Mesenchymal stem cell (in vitro differentiated cells and primary cell): ENCODE measurements at regions not wholly inside any gene's neighbourhood (a gene's known extent, or its start where the extent isn't known, plus 50 kb on each side); places are given as distances from the start of the nearest gene placed in this dataset.
"Not testable (repeated sequence)": the region's sequence is repeated elsewhere in the genome, so short reads cannot be mapped to it uniquely, and the experiment has no call there.

Experiments used
- DNase-seq: peaks from one replicate; pipeline ENCODE4 v3.0.0-alpha.2; 2013
- H2AFZ ChIP-seq: one replicate; pipeline ENCODE4 v1.6.1; 2013; ENCODE audit warnings: low read depth, mild to moderate bottlenecking, control low read depth, inconsistent platforms, low read length, moderate library complexity
- H2AK5ac ChIP-seq: 2 replicates; pipeline ENCODE4 v1.6.1; 2013; ENCODE audit warnings: low read length, moderate library complexity, mild to moderate bottlenecking, inconsistent platforms; ENCODE audit not compliant: severe bottlenecking
- H2BK120ac ChIP-seq: one replicate; pipeline ENCODE4 v1.6.1; 2013; ENCODE audit warnings: low read depth, mild to moderate bottlenecking, inconsistent platforms, low read length, moderate library complexity
- H2BK12ac ChIP-seq, 2 experiments: one replicate each; pipeline ENCODE4 v1.6.1; 2013; ENCODE audit warnings: inconsistent platforms in 2 of 2, low read length in 2 of 2, mild to moderate bottlenecking in 2 of 2, moderate library complexity in 2 of 2, control low read depth in 1 of 2
- H2BK15ac ChIP-seq: one replicate; pipeline ENCODE4 v1.6.1; 2013; ENCODE audit warnings: mild to moderate bottlenecking, low read depth, inconsistent platforms; ENCODE audit not compliant: poor library complexity, severe bottlenecking
- H2BK5ac ChIP-seq: 2 replicates; pipeline ENCODE4 v1.6.1; 2013; ENCODE audit warnings: low read depth, mild to moderate bottlenecking, low read length, control low read depth, inconsistent platforms; ENCODE audit not compliant: poor library complexity, severe bottlenecking
- H3K14ac ChIP-seq, 2 experiments: one replicate each; pipeline ENCODE4 v1.6.1; 2013; ENCODE audit warnings: inconsistent platforms in 2 of 2, low read length in 2 of 2, control low read depth in 1 of 2, mild to moderate bottlenecking in 1 of 2, moderate library complexity in 1 of 2
- H3K18ac ChIP-seq, 2 experiments: one replicate each; pipeline ENCODE4 v1.6.1; 2013; ENCODE audit warnings: inconsistent platforms in 2 of 2, low read length in 2 of 2, control low read depth in 1 of 2, low read depth in 1 of 2, mild to moderate bottlenecking in 1 of 2
- H3K23ac ChIP-seq, 2 experiments: one replicate each; pipeline ENCODE4 v1.6.1; 2013; ENCODE audit warnings: inconsistent platforms in 2 of 2, low read length in 2 of 2, mild to moderate bottlenecking in 2 of 2, moderate library complexity in 2 of 2, control low read depth in 1 of 2
- H3K27ac ChIP-seq: 2 replicates; pipeline ENCODE4 v1.5.1; 2013; ENCODE audit warnings: mild to moderate bottlenecking, moderate library complexity, low read length, control low read depth, inconsistent platforms; ENCODE audit not compliant: poor library complexity, severe bottlenecking
- H3K27me3 ChIP-seq, 2 experiments: 2 replicates each; pipeline versions ENCODE4 v1.6.1 to v1.7.0; 2013; ENCODE audit warnings: low read length in 2 of 2, mild to moderate bottlenecking in 2 of 2, moderate library complexity in 2 of 2, control low read depth in 1 of 2, inconsistent platforms in 1 of 2; ENCODE audit not compliant: control insufficient read depth in 1 of 2, insufficient read depth in 1 of 2
- H3K36me3 ChIP-seq, 2 experiments: 2 replicates each; pipeline versions ENCODE4 v1.6.1 to v1.7.0; 2013; ENCODE audit warnings: low read length in 2 of 2, control low read depth in 1 of 2, inconsistent platforms in 1 of 2, low read depth in 1 of 2, mild to moderate bottlenecking in 1 of 2; ENCODE audit not compliant: insufficient read depth in 2 of 2, control insufficient read depth in 1 of 2
- H3K4ac ChIP-seq, 2 experiments: one replicate each; pipeline ENCODE4 v1.6.1; 2013; ENCODE audit warnings: inconsistent platforms in 2 of 2, low read length in 2 of 2, mild to moderate bottlenecking in 2 of 2, moderate library complexity in 2 of 2, control low read depth in 1 of 2, low read depth in 1 of 2
- H3K4me1 ChIP-seq: 2 replicates; pipeline ENCODE4 v1.6.1; 2013; ENCODE audit warnings: low read depth, low read length, control low read depth; ENCODE audit not compliant: control insufficient read depth, insufficient read depth
- H3K4me2 ChIP-seq: 2 replicates; pipeline ENCODE4 v1.6.1; 2013; ENCODE audit warnings: low read length, mild to moderate bottlenecking, inconsistent platforms; ENCODE audit not compliant: poor library complexity, severe bottlenecking
- H3K4me3 ChIP-seq, 2 experiments: 2 replicates each; pipeline versions ENCODE4 v1.5.1 to v1.7.0; 2013; ENCODE audit warnings: low read length in 2 of 2, mild to moderate bottlenecking in 2 of 2, control low read depth in 1 of 2, low read depth in 1 of 2; ENCODE audit not compliant: insufficient read depth in 1 of 2
- H3K79me1 ChIP-seq: replicated peaks from 2 replicates; pipeline ENCODE4 v1.6.1; 2013; ENCODE audit warnings: mild to moderate bottlenecking, control low read depth, low read length, inconsistent platforms; ENCODE audit not compliant: poor library complexity, severe bottlenecking
- H3K9ac ChIP-seq: 2 replicates; pipeline ENCODE4 v1.7.0; 2013; ENCODE audit warnings: mild to moderate bottlenecking, low read length, moderate library complexity
- H3K9me3 ChIP-seq: 2 replicates; pipeline ENCODE4 v1.7.0; 2013; ENCODE audit warnings: mild to moderate bottlenecking, low read length; ENCODE audit not compliant: control insufficient read depth
- H4K8ac ChIP-seq: one replicate; pipeline ENCODE4 v1.6.1; 2013; ENCODE audit warnings: inconsistent platforms, mild to moderate bottlenecking, low read length, moderate library complexity
- H4K91ac ChIP-seq: one replicate; pipeline ENCODE4 v1.6.1; 2013; ENCODE audit warnings: mild to moderate bottlenecking, low read length, inconsistent platforms
- WGBS: methylation state at CpG from one replicate; pipeline ENCODE4 v1.1.7; 2013; ENCODE audit warnings: mixed read lengths; 5-methylcytosine and 5-hydroxymethylcytosine counted together

- H3K9me3 ChIP-seq = peaks cover 17% of the 10 kb centered on the region
- no peak overlapping the region for H3K9ac ChIP-seq
- H3K4me2 ChIP-seq = no peak overlapping the region
- 75% methylated on average over 7 of the region's 9 CpGs for WGBS
- no peak overlapping the region for H3K18ac ChIP-seq
- no peak overlapping the region for H2BK15ac ChIP-seq
- no peaks in the 10 kb centered on the region for H3K4me1 ChIP-seq
- H3K27me3 ChIP-seq = no peaks in the 10 kb centered on the region
- H3K79me1 ChIP-seq = no peaks in the 10 kb centered on the region
- H3K27ac ChIP-seq = no peak overlapping the region
- H4K8ac ChIP-seq = no peak overlapping the region
- no peak overlapping the region for H4K91ac ChIP-seq
- H2BK5ac ChIP-seq = no peak overlapping the region
- no peak overlapping the region for H3K4me3 ChIP-seq
- no peak overlapping the region for H3K4ac ChIP-seq
- H3K36me3 ChIP-seq = no peaks in the 10 kb centered on the region
- no peak overlapping the region for H2AK5ac ChIP-seq
- no peak overlapping the region for H3K14ac ChIP-seq
- H2BK12ac ChIP-seq = no peak overlapping the region
- DNase-seq = no peak
- H2AFZ ChIP-seq = no peak overlapping the region
- no peak overlapping the region for H2BK120ac ChIP-seq
- H3K23ac ChIP-seq = no peak overlapping the region
Measured at GRCh38 chr21:9756677-9757076, 764.7 kb upstream of the TPTE start.

GRCh38 chr21:9757118-9757517 lies 764.3 kb upstream of the TPTE start:
- H3K18ac ChIP-seq, H2BK120ac ChIP-seq, H3K4me1 ChIP-seq, H3K4me3 ChIP-seq, H2BK15ac ChIP-seq, H3K23ac ChIP-seq, H3K4me2 ChIP-seq, H2AK5ac ChIP-seq, H3K9ac ChIP-seq, H4K91ac ChIP-seq, H3K4ac ChIP-seq, H2BK12ac ChIP-seq, DNase-seq, H3K27me3 ChIP-seq, H2BK5ac ChIP-seq, H2AFZ ChIP-seq, H3K14ac ChIP-seq, H3K36me3 ChIP-seq, H3K27ac ChIP-seq, H3K79me1 ChIP-seq, H4K8ac ChIP-seq: not testable (repeated sequence)
- H3K9me3 ChIP-seq = peaks cover 17% of the 10 kb centered on the region
- 52% methylated on average over 6 of the region's 9 CpGs for WGBS

- H4K91ac ChIP-seq, H2AK5ac ChIP-seq, H3K23ac ChIP-seq, H3K4me2 ChIP-seq, H3K14ac ChIP-seq, DNase-seq, H3K4me3 ChIP-seq, H3K27me3 ChIP-seq, H3K79me1 ChIP-seq, H2BK15ac ChIP-seq, H2BK120ac ChIP-seq, H2AFZ ChIP-seq, H3K9ac ChIP-seq, H3K27ac ChIP-seq, H3K4ac ChIP-seq, H3K4me1 ChIP-seq, H3K36me3 ChIP-seq, H2BK5ac ChIP-seq, H3K18ac ChIP-seq, H2BK12ac ChIP-seq, H4K8ac ChIP-seq: not testable (repeated sequence)
- H3K9me3 ChIP-seq = peaks cover 17% of the 10 kb centered on the region
- WGBS = 78% methylated on average over 9 of the region's 9 CpGs
Measured at GRCh38 chr21:9757572-9757971, 763.8 kb upstream of the TPTE start.

DNA sequence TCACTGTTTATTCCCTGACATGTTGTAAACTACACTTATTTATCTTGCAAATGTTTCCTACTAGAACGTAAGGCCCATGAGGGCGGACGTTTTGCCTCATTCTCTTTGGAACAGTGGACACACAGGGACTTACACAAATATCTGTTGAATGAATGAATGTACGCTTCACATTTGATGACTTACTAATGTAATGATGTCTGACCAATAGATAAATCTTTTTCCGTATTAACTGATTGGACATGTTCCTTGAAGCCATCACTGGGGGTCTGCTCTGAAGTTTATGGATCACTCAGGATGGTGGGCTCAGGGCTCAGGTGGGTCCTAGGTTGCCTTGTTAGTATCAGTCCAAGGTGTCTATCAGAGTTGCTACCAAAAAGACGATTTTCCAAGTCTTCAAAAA lies 763.2 kb upstream of the TPTE start:
- no peak overlapping the region for H3K27ac ChIP-seq

More for the DNA sequence above, 763.2 kb upstream of the TPTE start:
- Histone ChIP-seq H2BK120ac (no peak overlapping the region), H3K27me3 (no peaks in the 10 kb centered on the region), H3K9ac (no peak overlapping the region), H3K36me3 (no peaks in the 10 kb centered on the region), H3K4me2 (no peak overlapping the region), H2BK15ac (no peak overlapping the region), H3K4me1 (no peaks in the 10 kb centered on the region), H3K18ac (no peak overlapping the region), H4K8ac (no peak overlapping the region), H3K79me1 (no peaks in the 10 kb centered on the region), H4K91ac (no peak overlapping the region), H3K4me3 (no peak overlapping the region), H3K9me3 (peaks cover 15% of the 10 kb centered on the region), H2AFZ (no peak overlapping the region), H2BK5ac (no peak overlapping the region), H3K14ac (no peak overlapping the region), H3K4ac (no peak overlapping the region), H2AK5ac (no peak overlapping the region), H3K23ac (no peak overlapping the region), H2BK12ac (no peak overlapping the region)
- WGBS = 67% methylated on average over 6 of the region's 6 CpGs
- DNase-seq = no peak
